ENCODE measurements at regions not wholly inside any gene's neighbourhood (a gene's known extent, or its start where the extent isn't known, plus 50 kb on each side); places are given as distances from the start of the nearest gene placed in this dataset.

GRCh38 chr4:184270808-184271413 is 53.2 kb upstream of the ENPP6 start:
- TF ChIP-seq CTCF (IDR thresholded peaks at IDR 0.05 in 2 of 3, conservative IDR thresholded peaks at IDR 0.05 in 1 of 3; ENCODE audit: control insufficient read depth in 2 of 3, extremely low read depth in 1 of 3, insufficient read depth in 1 of 3, low read depth in 3 of 3, low read length in 3 of 3) (no peak), JUND (IDR thresholded peaks at IDR 0.05; ENCODE audit: low read depth, low read length) (no peak), EGR1 (IDR thresholded peaks at IDR 0.05; ENCODE audit: borderline replicate concordance in 1 of 2, low read depth in 2 of 2, low read length in 2 of 2) (no peak), BCL3 (IDR thresholded peaks at IDR 0.05; ENCODE audit: borderline replicate concordance, insufficient read depth, low read depth, low read length, poor library complexity, severe bottlenecking) (no peak), SRF (IDR thresholded peaks at IDR 0.05; ENCODE audit: low read depth in 2 of 2, low read length in 2 of 2) (no peak), CHD1 (IDR thresholded peaks at IDR 0.05; ENCODE audit: low read depth, low read length) (no peak), TBL1XR1 (IDR thresholded peaks at IDR 0.05; ENCODE audit: low read depth, low read length) (no peak), FOXK2 (IDR thresholded peaks at IDR 0.05) (no peak), HDAC6 (IDR thresholded peaks at IDR 0.05; ENCODE audit: unreplicated experiment) (no peak), SP1 (IDR thresholded peaks at IDR 0.05; ENCODE audit: low read depth, low read length) (no peak)
- TF ChIP-seq, protein P1, sequence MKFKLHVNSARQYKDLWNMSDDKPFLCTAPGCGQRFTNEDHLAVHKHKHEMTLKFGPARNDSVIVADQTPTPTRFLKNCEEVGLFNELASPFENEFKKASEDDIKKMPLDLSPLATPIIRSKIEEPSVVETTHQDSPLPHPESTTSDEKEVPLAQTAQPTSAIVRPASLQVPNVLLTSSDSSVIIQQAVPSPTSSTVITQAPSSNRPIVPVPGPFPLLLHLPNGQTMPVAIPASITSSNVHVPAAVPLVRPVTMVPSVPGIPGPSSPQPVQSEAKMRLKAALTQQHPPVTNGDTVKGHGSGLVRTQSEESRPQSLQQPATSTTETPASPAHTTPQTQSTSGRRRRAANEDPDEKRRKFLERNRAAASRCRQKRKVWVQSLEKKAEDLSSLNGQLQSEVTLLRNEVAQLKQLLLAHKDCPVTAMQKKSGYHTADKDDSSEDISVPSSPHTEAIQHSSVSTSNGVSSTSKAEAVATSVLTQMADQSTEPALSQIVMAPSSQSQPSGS (IDR thresholded peaks at IDR 0.05; ENCODE audit: low read length): no peak
- TF ChIP-seq, protein P2, sequence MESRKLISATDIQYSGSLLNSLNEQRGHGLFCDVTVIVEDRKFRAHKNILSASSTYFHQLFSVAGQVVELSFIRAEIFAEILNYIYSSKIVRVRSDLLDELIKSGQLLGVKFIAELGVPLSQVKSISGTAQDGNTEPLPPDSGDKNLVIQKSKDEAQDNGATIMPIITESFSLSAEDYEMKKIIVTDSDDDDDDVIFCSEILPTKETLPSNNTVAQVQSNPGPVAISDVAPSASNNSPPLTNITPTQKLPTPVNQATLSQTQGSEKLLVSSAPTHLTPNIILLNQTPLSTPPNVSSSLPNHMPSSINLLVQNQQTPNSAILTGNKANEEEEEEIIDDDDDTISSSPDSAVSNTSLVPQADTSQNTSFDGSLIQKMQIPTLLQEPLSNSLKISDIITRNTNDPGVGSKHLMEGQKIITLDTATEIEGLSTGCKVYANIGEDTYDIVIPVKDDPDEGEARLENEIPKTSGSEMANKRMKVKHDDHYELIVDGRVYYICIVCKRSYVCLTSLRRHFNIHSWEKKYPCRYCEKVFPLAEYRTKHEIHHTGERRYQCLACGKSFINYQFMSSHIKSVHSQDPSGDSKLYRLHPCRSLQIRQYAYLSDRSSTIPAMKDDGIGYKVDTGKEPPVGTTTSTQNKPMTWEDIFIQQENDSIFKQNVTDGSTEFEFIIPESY (IDR thresholded peaks at IDR 0.05): no peak
